ENCODE measurements at regions not wholly inside any gene's neighbourhood (a gene's known extent, or its start where the extent isn't known, plus 50 kb on each side); places are given as distances from the start of the nearest gene placed in this dataset.

DNA sequence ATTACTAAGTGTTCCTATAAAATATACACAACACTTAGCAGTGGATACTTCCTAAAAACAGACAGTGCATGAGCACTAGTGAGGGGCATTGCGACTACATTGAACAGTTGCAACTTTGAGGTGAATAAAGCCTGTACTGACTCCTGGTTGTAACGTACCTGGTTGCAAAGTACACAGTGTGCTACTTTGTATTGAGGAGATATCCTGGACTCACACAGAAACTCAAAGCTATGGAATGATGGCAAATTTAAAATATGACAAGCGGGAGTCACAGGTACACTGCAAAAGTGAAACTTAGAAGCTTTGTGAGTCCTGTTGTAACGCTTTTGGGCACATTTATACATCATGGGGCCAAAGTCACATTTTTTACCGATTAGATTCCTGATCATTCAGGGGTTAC, 55.6 kb upstream of the HLA-A start:
- TF ChIP-seq, protein P1, sequence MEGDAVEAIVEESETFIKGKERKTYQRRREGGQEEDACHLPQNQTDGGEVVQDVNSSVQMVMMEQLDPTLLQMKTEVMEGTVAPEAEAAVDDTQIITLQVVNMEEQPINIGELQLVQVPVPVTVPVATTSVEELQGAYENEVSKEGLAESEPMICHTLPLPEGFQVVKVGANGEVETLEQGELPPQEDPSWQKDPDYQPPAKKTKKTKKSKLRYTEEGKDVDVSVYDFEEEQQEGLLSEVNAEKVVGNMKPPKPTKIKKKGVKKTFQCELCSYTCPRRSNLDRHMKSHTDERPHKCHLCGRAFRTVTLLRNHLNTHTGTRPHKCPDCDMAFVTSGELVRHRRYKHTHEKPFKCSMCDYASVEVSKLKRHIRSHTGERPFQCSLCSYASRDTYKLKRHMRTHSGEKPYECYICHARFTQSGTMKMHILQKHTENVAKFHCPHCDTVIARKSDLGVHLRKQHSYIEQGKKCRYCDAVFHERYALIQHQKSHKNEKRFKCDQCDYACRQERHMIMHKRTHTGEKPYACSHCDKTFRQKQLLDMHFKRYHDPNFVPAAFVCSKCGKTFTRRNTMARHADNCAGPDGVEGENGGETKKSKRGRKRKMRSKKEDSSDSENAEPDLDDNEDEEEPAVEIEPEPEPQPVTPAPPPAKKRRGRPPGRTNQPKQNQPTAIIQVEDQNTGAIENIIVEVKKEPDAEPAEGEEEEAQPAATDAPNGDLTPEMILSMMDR (IDR thresholded peaks at IDR 0.05), result no peak
- no peak for TF ChIP-seq POLR2A (IDR thresholded peaks at IDR 0.05)
